ENCODE measurements at regions not wholly inside any gene's neighbourhood (a gene's known extent, or its start where the extent isn't known, plus 50 kb on each side); places are given as distances from the start of the nearest gene placed in this dataset.
"Not testable (repeated sequence)": the region's sequence is repeated elsewhere in the genome, so short reads cannot be mapped to it uniquely, and the experiment has no call there.

DNA sequence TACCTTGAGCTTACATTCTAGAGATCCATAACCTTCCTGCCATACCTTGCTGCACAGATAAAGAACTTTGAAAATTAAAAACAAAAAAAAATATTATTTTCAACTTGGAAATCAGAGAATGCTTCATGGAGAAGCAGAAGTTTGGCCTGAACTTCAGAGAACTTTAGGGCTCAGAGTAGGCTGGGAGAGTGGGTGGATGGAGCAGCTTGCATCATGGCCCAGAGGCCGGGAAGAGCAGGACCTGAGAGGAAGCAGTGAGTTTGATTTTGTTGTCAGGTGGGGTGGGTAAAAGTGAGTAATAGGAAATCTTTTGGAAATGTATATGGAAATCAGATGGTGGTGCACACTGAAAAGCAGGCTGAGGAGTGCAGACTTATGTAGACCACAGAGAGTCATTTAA lies 228.5 kb upstream of the KRR1 start:
- DNase-seq (ENCODE audit: low read depth in 1 of 2, low spot score in 1 of 2), result no peak

DNA sequence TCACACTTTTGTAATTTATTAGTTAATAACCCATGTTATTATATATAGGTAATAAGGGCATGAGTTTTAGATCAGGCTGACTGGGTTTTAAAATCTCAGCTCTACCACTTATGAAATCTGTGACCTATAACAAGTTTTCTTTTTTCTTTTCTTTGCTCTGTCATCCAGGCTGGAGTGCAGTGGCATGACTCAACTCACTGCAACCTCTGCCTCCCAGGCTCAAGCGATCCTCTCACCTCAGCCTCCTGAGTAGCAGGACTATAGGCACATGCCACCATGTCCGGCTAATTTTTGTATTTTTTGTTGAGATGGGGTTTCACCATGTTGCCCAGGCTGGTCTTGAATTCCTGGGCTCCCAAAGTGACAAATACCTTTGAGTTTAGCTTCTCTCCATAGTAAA lies 227.7 kb upstream of the KRR1 start:
- not testable (repeated sequence) for DNase-seq (ENCODE audit: low read depth in 1 of 2, low spot score in 1 of 2)

DNA sequence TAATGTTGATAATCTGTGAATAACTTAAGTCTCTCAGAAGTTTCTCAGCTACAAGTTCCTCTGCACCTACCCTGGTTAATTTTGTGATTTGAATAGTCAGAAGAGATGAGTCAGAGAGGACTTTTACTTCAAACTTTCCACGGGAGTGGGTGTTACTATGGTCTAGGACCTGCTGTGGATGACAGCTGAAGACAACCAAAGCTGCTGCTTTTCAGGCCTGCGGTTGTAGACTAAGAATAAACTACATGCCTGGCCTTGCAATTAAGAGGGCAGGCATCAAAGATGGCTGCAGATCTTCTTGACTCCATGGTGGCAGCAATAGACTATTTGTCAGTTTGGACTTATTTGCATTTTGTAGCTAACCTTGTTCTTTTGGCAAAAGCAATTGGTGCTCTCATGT lies 227.1 kb upstream of the KRR1 start:
- no peak for DNase-seq (ENCODE audit: low read depth in 1 of 2, low spot score in 1 of 2)

DNA sequence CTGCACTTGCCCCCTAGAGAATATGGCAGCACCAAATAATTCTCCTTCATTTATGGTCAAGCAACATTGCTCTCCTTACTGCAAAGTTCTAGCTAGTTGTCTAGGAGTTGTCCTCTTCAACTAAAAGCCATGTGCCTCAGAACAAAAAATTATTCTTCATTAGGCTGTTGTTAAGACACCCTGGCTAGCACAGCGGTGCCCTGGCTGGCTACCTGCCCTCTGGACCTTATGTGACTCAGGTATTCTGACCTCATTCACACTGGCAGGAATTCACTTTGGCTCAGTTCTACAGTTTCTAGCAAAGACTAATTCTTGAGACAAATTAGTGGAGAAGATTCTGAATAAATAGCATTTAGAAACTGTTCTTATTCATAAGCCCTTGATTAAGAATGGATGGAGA lies 224.4 kb upstream of the KRR1 start:
- no peak for DNase-seq (ENCODE audit: low read depth in 1 of 2, low spot score in 1 of 2)

DNA sequence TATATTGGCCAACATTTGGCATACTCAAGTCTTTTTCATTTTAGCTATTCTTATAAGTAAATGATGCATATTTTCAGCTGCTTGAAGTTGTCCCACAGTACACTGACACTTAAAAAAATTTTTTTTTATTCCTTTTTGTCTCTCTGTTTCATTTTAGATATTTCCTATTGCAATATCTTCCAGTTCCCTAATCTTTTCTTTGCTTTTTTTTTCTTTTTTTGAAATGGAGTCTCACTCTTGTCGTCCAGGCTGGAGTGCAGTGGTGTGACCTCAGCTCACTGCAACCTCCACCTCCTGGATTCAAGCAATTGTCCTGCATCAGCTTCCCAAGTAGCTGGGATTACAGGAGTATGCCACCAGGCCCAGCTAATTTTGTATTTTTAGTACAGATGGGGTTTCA lies 217.4 kb upstream of the KRR1 start:
- DNase-seq (ENCODE audit: low read depth in 1 of 2, low spot score in 1 of 2), result no peak

DNA sequence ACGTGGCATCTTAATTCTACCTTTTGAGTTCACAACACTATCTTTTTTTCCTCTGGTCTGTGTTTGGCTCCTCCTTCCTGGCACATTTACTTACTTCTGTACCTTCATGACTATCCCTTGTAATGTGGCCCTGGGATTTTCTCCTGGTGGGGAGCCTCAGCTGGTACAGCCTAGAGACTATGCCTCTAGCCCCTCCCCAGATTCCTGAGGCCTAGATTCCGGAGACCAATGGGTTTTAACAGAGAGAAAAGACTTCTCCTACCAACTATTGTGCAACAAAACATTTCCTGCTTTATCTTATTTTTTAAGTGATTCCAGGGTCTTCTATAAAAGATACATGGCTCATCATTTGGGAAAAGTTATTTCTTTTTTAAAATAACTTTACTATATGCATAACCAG lies 216.2 kb upstream of the KRR1 start:
- no peak for DNase-seq (ENCODE audit: low read depth in 1 of 2, low spot score in 1 of 2)

DNA sequence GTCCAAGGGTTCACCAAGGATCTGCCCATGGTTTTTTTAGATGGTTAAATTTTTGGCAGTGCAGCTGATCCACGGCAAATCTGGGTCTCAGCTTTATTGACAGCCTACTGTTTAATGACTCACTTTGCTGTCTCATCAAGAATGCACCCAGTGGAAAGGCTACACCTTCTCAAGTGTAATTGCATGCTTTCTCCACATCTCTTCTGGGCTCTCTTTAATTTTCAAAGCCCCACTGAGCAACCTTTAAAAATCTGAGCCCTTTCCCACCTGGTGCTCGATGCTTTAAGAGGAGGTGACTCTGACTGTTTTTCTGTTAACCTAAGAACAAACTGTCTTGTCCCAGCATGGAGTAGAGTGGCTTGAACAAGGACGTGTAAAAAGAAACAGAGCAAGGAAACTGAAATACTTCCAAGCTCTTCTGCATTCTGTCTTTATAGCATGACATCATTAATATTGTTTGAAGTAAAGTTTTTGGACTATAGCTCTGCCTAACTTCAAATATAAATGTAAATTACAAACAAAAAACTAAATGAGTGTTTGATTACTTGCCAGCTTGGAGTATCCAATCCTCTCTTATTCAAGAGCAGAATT lies 214.2 kb upstream of the KRR1 start:
- DNase-seq (ENCODE audit: low read depth in 1 of 2, low spot score in 1 of 2), result no peak

DNA sequence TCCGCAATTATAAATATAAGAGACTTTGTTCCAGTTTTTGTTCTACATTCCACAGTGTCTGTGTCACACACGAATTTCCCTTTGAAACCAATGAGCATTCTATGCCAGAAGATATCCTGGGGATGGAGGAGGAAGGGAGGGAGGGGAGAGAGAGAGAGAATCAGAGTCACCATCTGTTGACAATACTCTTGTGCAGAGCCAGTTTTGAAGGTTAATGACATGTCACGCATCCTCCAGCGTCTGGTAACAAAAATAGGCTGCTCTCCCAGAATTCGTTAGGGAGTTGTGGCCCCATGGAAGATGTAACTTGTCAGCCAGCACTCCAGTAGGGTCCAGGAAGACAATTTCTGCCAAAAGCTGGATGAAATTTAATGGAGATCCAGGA lies 213.5 kb upstream of the KRR1 start:
- DNase-seq (ENCODE audit: low read depth in 1 of 2, low spot score in 1 of 2), result no peak

DNA sequence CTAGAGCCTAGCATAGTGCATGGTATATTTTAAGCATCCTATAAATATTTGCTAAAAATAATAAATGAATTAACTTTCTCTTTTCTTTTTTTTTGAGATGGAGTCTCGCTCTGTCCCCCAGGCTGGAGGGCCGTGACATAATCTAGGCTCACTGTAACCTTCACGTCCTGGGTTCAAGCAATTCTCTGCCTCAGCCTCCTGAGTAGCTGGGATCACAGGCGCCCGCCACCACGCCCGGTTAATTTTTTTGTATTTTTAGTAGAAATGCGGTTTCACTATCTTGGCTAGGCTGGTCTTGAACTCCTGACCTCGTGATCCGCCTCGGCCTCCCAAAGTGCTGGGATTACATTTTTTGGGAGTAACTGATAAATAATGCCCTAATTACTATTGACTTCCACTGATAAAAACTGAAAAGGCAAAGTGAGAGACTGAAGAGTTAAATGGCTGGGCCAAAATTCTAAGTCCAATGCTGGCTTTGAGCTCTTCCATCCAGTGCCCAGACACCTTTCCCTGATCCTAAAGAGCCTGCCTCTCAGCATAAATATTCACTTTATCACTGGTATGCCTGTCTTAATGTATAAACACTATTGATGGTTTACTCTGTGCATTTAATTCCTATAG lies 213.0 kb upstream of the KRR1 start:
- DNase-seq (ENCODE audit: low read depth in 1 of 2, low spot score in 1 of 2), result no peak

DNA sequence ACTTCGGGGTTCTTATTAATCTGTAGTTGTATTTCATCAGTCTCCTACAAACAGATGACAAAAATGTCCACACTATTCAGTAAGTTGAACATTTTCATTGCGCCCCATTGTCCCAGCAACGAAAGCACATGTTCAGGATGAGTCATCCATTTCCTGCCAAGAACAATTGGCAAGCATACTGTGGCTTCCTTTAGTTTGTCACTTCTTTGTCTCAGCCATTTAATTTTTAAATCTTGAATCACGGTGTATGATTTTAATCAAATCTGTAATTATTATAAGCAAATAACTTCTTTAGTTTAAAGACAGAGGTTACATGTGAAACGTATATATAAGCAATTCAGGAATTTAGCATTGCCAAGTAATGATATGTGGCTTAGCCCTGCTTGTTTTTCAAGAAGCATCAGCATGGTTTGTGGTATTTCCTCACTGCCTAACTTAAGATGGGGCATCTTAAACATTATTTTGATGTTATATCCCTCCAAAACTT lies 211.3 kb upstream of the KRR1 start:
- peak in 1 of 2 donors; percentile 11 for DNase-seq (ENCODE audit: low read depth in 1 of 2, low spot score in 1 of 2)

DNA sequence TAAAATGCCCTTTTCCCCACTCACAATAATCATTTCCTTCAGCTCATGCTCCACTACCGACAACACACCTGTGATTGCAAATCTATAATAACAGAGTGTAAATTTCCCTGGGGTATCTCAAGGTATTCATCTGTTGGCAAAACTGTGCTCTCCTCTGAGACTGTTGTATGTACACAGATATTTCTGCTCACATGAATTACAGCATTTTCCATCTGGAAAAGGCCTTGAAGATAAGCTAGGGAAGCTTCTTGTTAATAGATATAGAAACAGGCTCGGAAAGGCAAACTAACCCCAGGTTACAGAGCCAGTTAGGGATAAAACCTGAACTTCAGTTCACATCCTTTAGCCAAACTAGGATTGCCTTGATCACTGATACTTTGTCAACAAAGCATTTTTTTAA lies 210.4 kb upstream of the KRR1 start:
- DNase-seq (ENCODE audit: low read depth in 1 of 2, low spot score in 1 of 2), result no peak

DNA sequence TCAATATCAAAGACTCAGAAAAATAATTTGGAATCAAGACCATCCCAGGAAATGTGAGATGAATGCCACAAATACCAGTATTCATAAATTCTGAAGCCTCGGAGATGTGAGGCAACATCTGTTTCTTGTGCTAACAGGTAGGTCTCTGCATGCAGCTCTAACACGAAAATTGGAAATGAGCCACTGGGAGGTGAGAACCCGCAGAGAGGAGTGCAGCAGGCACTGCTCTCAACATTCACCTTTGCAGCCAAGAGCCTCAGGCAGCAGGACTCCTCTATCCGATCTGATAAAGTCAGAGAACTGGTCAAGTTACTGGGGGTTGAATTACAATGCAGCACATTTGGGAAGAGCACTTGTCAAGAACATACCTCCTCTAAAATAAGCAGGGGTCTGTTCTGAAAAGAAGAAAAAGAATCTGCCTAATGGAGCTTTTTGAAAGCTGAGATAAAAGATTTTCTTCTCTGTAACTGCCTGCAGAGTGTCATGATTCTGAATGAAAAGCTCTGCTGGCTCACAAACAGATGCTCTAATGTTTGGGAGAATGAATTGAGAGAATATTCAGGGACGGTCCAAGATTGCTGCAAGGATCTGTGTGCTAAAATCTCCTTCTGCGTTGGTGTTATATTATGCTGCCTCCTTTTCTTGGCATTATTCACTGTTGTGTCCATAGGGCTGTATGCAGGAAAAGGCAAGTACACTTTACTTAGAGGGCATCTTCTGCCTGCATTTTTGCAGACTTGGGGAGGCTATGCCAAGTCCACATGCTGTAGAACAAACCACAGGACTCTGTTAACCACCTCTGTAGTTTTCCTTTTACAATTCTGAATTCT lies 209.6 kb upstream of the KRR1 start:
- no peak for DNase-seq (ENCODE audit: low read depth in 1 of 2, low spot score in 1 of 2)

DNA sequence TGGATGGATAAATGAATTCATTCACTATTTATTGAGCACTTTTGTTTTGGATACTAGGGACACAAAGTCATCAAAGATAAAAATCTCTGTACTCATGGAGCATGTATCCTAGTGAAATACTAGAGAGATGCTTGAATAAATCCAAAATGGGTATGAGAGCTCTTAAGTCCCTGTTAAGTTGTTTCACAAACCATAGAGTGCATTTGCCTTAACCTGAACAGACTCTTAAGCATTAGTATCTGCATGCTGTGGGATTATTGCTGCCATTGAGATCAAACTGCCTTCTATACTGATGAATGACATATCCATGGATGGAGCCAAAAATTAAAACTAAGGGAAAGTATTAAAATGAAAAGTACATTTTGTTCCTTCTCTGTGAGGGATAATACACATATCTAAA lies 206.5 kb upstream of the KRR1 start:
- no peak for DNase-seq (ENCODE audit: low read depth in 1 of 2, low spot score in 1 of 2)

DNA sequence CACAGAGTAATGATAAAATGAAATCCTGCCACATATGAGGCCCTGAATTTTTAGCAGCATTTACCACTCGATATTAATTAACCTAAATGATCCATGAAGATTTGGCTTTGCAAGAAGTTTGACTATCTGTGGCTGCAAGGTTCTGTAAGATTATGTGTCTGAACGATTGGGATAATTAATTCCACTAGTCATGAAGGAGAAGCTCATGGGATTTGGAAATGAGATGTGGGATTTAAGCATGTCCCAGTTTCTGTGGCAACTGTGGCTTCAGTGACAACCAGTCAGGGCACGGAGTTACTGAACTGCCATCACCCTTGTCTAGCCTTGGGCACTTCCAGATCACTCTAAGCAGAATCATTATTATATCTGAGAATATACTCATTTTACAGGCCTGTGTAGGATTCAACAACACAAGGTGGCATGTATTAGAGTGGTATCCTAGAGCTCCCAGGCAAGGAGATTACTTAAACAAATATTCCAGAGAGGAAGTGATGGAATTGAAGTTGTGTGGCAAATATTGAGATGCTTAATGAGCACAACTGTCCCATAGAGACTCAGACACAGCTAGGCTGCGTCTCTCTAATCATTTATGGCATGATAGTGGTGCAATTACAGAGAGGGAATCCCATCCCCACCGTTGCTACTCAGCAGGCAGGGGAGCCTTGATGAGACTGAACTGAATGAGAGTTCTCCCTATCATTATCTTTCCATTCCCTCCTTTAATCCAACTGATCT lies 205.0 kb upstream of the KRR1 start:
- DNase-seq (ENCODE audit: low read depth in 1 of 2, low spot score in 1 of 2), result no peak

DNA sequence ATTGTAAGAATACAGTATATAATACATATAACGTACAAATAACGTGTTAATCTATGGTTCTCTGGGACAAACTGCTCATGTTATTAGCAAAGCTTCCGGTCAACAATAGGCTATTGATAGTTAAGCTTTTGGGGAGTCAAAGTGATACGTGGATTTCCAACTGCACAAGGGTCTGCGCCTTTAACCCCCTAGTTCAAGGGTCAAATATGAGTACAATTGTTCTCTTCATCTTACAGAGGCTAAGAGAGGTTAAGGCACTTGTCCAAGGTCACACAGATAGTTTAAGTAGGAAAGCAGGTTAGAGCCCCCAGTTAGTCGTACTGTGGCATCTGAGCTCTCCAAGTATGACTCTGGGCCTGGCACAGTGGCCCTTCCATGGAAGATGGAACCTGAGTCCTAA lies 204.3 kb upstream of the KRR1 start:
- no peak for DNase-seq (ENCODE audit: low read depth in 1 of 2, low spot score in 1 of 2)

DNA sequence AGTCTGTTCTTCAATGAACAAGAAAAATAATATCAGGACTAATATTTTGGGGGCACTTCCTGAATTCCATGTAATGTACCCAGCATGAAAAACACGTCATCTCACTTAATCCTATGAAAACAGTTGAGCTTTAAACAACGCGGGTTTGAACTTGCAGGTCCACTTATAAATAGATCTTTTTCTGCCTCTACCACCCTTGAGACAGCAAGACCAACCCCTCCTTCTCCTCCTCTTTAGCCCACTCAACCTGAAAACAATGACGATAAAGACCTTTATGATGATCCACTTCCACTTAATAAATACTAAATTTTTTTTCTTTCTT lies 203.9 kb upstream of the KRR1 start:
- DNase-seq (ENCODE audit: low read depth in 1 of 2, low spot score in 1 of 2), result no peak

DNA sequence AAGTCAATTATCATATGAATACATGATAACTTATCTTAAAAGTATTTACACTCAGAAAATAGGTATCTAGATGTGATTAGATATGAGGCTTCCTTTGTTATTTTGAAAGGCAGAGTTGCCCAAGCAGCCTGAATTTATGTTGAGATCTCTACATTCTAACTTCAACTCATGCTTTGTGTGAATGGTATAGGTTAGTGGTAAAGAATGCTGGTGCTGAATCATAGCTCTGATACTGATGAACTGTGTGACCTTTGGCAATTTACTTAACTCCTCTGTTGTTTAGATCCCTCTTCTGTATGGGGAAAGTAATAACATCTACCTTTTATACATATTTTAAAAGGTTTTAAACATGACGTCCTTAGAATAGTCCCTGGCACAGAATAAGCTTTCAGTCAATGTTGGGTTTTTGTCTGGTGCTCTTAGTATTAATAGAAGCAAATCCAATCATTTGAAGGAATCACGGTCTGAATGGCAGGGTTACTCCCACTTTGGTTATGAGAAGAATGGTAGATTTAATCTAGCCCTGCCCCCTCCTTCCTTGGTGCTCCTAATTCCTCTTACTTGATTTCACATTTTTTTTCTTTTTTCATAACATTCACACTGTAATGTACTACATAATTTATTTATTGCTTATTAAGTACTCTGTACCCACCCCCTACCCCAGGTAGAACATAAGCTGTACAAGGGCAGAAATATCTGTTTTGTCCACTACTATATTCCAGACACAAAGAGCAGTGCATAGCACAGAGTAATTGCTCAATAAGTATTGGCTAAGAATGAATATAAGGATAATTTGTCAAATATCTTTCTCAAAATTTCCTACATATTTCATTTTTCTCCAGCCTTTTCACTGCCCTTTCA lies 203.3 kb upstream of the KRR1 start:
- no peak for DNase-seq (ENCODE audit: low read depth in 1 of 2, low spot score in 1 of 2)

DNA sequence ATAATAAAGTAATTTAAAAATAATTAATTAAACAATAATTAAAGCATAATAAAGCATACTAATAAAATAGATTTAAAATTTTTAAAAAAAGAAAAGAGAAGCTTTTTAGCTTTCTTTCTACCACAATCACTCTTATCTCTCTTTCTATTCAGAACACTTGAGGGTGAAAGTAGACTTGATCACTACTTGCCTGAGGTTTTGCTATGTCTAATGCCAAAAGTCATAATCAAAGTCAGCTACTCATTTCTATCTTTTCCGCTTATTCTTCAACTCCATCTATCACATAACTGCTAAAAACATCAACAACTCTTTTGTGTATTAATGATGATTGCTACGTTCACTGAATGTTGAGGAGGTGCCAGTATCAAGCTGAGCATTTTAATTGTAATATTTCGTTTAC lies 202.0 kb upstream of the KRR1 start:
- DNase-seq (ENCODE audit: low read depth in 1 of 2, low spot score in 1 of 2), result no peak

DNA sequence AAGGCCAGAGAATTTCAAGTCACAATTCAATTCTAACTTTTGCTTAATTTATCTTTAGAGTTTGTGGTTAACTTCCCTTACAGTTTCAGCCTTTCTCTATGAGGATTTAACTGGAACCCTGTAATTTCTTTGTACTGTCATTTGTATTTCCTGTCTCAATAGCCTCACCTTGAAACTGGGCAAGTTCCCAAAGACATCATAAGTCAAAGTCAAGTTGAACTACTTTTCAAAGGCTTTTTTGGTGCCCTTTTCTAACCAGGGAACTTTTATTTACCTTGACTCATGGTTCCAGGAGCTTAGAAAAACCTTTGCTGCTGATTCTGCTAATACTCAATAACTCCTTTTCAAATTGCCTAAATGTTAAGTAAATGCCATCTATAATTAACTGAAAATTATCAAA lies 200.8 kb upstream of the KRR1 start:
- no peak for DNase-seq (ENCODE audit: low read depth in 1 of 2, low spot score in 1 of 2)

DNA sequence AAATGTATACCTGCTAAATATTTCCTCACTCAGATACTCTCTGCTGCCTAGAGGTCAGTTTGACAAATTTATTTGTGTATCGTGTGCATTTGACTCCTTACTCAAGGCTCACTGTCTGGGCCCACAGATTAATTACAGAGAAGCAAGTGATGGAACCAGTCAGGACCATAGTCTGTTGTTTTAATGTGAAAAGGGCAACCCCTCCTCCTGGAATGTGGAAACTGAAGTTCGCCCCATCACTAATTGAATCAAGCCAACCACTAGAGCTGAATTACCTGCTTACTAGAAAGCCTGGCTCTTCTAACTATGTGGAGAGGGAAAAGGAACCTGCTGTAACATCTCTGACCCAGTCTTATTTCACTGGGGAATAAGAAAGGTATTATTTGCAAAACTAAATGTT lies 199.9 kb upstream of the KRR1 start:
- no peak for DNase-seq (ENCODE audit: low read depth in 1 of 2, low spot score in 1 of 2)

Data from activated T-helper 1 cell treated with anti-CD3 and anti-CD28 coated beads, Interleukin-2, amount 50 U/mL, for 16 hours (primary cell).